CD4-positive, alpha-beta T cell treated with Interleukin-21 for 1 hour (primary cell): ENCODE measurements at regions not wholly inside any gene's neighbourhood (a gene's known extent, or its start where the extent isn't known, plus 50 kb on each side); places are given as distances from the start of the nearest gene placed in this dataset.

Experiments
- DNase-seq: peaks from one replicate; pipeline ENCODE4 v3.0.0-alpha.2; 2020

DNA sequence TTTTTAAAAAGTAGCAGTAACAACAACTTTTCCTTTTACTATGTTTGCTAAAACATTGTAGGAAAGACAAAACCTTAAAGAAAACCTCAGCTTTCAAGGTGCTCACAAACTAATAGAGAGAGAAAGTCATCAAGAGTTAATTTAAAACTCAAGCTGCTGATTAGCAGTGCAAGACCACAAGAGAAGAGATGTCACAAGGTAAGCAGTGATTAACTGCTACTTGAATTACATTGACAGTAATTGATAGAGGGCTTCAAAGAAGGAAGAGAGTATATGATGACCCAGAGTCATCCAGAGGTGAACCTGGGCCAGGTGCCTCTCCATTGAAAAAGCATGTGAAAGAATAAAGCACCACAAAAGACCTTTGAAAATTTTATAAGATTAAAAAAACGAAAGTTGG lies 939.6 kb upstream of the CNTNAP5 start:
- no peak for DNase-seq

DNA sequence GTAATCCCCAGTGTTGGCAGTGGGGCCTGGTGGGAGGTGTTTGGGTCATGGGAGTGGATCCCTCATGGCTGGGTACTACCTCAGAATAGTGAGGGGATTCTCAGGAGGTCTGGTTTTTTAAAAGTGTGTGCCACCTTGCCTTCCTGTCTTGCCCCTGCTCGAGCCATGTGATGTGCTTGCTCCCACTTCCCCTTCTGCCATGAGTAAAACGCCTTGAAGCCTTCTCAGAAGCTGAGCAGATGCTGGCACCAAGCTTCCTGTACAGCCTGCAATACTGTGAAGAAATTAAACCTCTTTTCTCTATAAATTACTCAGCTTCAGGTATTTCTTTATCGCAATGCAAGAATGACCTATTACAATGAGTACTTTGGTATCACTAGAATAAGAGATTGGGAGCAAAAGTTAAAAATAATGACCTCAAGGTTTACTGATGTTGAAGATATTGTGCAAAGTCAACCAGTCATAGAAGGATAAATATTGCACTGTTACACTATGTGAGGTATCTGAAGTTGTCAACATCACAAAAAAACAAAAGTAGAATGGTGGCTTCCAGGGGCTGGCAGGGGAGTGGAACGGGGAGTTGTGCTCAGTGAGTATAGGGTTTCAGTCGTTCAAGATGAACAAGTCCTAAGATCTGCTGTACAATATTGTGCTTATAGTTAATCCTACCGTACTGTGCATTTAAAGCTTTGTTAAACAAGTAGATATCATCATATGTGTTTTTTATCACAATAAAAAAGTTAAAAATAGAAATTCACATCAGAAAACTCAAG lies 938.3 kb upstream of the CNTNAP5 start:
- no peak for DNase-seq

DNA sequence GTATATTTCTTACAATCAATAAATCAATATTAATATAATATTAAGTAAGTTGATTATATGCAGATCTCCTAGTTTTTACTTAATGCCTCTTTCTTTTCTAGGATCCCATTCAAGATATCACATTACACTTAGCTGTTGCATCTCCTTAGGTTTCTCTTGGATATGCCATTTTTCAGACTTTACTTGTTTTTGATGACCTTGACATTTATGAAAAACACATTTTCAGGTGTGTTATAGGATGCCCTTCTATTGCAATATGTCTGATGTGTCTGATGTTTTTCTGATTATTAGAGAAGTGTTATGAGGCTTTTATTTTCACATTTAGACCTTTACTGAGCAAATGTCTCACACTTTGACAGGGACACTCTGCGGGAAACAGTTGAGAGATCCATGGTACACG lies 933.6 kb upstream of the CNTNAP5 start:
- DNase-seq: no peak

DNA sequence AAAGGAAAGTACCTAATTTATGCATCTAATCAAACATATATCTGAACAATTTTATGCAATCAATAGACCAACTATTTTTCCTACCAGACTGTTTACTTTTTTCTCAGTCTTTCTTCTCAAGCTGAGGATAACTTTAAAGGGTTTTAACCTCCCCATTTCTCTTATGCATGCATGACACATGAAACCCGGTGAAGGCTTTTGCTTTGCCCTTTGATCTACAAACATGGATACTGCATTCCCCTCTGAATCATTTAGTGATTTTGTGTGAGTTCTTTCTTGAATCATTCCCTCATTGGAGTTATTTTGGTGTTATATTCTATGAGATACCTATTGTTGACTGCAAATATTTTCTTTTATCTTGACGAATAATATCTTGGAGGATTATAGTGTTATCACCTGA lies 931.9 kb upstream of the CNTNAP5 start:
- DNase-seq: no peak

DNA sequence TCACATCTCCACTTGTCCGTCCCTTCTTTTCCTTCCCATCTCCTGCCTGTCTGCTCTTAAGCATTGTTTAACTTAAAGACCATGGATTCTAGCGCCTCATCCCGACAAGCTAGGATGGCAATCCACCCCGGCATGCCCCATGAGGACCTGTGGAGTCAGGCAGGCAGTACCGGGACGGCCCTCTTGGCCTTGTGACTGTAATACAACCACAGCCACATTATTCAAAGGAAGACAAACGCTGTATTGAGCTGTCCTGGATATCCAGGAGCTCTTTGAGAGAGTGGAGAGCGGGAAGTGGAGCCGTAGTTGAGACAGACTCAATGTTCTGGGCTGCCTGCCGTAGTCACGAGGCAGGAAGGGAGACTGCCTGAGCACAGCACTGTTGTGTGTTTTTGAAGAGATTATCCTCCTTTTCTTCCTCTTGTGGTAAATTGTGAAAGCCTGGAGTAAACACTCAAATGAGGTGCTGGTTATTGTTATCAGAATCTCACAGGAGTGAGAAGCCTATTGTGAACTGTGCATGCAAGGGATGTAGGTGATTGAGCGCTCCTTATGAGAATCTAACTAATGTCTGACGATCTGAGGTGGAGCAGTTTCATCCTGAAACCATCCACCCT lies 929.8 kb upstream of the CNTNAP5 start:
- DNase-seq: no peak

DNA sequence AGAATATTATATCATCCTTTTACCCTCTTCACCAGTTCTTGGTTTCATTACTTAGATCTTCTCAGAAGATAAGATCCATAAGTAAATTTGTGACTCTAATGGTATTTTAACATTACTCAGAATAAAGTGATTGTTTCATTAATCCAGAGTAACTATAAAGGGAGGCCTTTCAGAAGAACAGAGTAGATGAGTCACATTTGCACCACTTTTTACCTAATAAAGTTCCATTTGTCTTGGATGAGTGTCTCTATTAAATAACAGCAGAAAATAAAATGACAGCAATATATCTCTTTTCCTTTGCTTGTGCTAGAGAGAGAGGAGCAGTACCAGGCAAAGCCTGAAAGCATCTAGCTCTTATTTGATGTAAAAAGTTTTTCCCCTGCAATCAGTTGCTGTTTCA lies 926.5 kb upstream of the CNTNAP5 start:
- no peak for DNase-seq

DNA sequence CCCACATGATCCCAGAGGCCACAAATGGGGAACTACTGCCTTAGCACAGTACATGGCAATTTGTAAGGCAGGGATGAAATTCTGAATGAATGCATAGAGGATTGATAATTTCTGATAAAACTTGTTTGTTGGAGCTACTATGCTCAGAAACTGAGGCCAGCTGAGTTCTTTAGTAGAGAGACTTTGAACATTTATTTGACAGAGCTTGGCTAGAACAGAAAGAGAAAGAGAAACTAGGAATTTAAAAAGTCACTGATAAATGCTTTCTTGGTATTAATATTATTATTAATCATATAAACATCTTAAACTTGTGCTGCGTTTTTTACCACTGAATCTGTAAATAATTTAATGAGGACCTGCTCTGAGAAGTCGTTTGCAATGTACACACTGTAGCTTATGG lies 923.7 kb upstream of the CNTNAP5 start:
- no peak for DNase-seq

DNA sequence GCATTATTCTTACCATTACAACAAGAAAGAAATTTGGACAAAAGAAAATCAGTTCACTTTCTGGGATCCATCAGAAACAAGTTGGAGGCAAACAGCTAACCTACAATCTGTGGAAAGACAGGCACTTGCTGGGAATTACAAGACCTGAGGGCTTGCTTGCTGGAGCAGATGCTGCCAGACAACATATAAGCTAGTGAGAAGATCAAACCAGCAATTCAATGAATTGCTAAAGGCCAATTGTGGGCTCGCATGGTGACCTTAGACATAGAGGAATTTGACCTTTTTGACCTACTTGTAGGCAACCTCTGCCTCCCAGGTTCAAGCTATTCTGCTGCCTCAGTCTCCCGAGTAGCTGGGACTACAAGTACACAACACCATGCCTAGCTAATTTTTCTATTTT lies 921.2 kb upstream of the CNTNAP5 start:
- DNase-seq: no peak

DNA sequence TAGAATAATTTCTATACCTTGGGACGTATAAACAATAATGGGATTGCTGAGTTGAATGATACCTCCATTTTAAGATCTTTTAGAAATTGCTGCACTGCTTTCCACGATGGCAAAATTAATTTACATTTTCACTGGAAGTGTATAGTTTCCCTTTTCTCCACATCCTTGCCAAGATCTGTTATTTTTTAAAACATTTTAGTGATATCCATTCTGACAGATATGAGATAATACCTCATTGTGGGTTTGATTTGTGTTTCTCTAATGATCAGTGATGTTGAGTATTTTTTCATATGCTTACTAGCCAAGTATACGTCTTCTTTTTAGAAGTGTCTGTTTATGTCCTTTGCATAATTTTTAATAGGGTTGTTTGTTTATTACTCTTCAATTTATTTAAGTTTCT lies 908.5 kb upstream of the CNTNAP5 start:
- DNase-seq: no peak

DNA sequence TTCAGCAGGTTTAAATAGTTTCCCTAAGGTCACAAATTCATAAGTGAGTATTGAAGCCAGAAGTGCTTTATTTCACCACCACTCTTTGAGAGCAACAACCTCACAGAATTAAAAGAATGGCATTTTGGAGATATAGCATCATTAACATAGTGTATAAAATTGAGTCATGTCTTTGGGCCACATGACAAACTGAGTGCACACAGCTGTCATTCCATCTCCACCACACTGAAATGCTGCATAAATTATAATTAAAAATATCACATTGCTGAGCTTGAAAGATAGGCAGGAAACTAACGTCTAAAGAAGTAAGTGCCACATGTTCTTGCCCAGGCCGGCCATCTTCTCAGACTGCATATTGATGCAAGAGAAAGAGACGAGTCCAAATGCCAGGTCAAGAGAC lies 897.9 kb upstream of the CNTNAP5 start:
- no peak for DNase-seq

DNA sequence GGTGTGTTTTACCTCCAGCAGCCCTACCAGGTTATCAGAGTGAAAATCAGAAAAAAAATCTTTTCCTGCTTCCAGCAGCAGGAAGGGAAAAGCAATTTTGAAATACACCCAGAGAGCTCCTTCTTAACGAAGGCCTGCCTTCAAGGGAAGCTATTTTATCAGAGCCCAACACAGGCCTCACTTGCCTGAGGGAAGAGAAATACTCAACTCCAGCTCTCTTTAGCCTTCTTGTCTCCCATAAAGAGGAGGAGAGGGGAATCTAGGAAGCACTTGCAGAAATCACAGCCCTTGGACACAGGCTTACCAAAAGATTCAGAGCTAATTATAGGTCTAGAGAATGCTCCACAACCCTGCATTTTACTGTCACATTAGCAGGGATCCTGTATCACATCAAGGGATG lies 896.1 kb upstream of the CNTNAP5 start:
- no peak for DNase-seq

DNA sequence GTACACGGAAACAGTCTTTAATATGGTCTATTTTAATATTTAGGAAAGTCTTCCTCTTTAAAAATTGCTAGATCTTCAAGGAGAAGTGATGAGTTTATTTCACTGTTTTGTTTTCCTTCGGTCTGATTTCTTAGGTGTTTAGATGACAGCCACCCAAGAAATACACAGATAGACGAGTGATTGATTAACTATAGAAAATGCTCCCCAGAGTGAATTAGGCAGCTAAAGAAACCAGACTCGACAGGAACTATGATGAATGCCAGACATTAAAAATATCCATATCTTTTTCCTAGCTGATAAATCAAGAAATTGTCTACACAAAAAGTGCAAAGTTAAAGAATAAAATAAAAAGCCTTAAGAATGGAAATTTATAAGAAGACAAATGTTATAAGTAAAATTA lies 888.7 kb upstream of the CNTNAP5 start:
- no peak for DNase-seq

DNA sequence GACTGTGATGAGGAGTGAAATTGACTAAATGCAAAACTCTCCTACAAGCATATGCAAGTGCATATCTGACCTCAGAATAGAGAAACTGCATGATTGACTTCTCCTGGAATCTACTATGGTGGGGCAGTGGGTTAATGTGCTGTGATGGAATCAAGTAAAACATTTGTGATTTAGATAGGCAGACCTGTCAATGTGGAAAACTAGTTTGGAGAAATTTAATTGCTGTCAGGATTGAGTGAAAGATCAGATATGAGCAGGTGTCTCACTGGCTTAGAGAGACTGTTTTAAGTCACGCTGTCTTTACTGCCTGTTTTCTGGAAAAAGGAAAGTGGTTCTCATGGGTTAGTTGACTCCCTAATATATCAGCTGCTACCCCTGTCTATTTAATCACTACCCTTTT lies 881.0 kb upstream of the CNTNAP5 start:
- no peak for DNase-seq

DNA sequence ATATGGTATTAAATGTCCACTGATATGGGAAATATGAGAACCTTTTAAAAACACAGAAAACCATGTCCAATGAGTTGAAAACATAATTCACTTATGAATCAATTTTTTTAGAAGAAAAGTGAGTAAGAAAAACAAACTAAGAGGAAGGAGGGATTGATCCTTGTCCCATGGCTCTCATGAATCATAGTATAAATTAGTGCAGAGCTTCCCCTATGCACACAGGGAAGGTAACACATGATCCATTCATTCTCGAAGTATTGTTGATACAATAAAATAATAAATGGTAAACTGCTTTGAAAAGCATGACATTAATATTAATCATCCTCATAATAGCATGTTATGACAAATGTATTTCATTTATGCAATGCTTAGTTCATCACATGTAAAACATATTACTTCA lies 872.0 kb upstream of the CNTNAP5 start:
- no peak for DNase-seq

DNA sequence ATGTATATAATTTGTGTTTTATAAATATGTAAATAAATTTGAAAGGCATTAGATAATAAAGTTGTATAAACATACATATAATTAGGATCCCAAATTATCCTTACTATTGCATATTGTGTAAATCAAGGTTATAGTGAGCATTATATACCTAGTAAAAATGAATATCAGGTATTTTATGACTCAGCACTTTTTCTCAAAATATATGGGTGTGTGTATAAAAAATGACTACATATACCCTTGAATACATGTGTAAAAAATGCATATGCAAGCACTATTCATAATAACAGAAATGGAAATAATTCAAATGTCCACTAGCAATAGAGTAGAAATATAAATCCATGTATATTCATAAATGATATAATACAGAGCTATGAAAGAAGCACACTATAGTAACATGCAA lies 870.9 kb upstream of the CNTNAP5 start:
- DNase-seq: no peak

DNA sequence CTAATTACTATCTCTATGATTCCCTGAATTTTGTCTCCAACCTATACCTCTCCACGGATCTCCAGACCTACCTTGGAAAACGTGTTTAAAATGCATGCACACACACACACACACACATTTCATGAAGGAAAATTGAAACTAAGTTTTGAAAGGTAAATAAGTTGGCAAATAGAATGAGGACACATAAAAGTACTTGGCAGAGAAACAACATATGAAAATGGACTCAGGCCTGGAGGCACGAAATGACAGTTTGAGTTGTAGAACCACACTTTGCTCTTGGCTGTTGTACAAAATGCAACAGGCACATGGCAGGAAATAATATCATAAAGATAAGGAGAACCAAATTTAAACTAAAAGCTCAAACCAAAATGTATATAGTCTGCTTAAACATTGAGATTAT lies 868.1 kb upstream of the CNTNAP5 start:
- DNase-seq: no peak

DNA sequence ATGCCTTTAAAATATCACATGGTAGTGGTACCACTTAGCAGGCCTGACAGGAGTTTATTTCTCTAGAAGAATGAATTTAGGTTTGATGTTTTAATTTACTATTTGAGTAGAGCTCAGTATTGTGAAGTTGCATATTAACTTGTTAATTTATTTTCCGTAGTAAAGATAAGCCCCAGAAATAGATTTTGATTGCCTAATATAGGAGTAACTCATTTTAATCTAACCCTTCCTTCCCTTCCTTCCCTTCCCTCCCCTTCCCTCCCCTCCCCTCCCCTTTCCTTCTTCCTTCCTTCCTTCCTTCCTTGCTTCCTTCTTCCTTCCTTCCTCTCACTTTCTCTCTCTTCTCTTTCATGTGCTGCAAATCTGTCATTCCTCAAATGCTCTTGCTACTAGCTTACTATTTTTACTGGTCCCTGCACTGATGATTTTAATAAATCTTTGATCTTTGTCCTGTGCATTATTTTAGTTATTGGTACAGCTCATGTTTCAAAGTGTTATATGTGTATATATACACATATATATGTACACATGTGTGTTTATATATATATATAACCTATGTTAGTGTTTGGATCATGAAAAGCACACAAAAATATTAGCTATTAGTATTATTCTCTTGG lies 862.6 kb upstream of the CNTNAP5 start:
- no peak for DNase-seq

DNA sequence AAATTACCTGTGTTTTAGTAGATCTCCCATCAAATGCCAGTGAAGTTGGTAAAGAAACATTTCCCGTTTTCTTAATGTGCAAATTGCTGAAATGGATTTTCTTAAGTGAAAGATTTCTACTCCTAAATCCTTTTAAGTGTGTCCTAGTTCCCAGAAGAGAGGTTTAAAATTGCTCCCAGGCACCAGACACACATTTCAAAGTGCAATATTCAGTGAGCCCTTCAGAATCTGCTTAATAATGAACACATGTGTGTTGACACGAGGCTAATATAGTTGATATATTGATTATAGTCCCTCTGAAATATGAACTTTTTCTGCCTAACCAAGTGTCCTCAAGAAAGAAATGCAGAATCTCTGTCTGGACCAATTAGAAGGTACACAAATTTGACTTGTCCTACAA lies 861.7 kb upstream of the CNTNAP5 start:
- DNase-seq: no peak

DNA sequence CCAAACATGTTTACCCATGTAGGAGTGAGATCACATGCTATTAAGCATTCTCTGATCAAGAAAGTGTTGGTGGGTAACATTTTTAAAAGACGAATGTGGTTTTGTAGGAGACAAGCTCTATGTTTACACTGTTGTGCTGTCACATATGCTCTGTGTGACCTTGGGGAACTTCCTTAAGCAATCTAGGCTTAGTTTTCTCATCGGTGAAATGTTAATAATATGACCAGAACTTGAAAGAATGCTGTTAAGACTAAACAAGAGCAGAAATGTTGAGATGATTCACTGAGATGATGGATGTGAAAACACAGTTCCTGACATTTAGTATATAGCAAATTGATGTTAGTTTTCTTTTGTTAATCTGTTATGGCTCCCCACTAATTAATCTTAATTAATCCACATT lies 860.9 kb upstream of the CNTNAP5 start:
- no peak for DNase-seq

DNA sequence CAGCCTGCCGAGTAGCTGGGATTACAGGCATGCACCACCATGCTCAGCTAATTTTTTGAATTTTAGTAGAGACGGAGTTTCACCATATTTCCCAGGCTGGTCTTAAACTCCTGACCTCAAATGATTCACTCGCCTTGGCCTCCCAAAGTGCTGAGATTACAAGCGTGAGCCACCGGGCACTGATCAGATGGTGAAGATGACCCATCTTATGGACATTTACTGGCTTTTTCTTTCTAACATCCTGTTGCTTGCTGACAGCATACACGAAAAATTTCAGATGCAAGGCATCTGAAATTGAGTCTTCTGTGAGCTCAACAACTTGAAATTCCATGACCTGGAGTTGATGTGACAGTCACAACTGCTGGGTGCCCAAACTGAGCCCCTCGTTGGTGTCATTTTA lies 859.5 kb upstream of the CNTNAP5 start:
- no peak for DNase-seq

DNA sequence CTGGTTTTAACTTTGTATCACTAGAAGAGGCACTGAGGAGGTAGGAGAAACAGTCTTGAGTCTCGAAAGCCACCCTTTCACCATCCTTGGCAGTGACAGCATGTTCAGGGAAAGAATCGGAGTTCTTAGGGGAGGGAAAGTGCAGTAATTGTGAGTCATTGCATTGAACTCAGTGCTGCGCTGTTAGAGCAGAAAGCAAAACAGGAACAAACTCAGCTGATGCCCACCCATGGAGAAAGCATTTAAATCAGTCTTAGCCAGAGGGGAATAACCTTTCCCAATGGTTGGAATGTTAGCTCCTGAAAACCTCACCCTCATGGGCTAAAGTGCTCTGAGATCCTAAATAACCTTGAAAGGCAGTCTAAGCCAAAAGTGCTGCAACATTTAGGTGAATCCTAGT lies 845.6 kb upstream of the CNTNAP5 start:
- DNase-seq: no peak

DNA sequence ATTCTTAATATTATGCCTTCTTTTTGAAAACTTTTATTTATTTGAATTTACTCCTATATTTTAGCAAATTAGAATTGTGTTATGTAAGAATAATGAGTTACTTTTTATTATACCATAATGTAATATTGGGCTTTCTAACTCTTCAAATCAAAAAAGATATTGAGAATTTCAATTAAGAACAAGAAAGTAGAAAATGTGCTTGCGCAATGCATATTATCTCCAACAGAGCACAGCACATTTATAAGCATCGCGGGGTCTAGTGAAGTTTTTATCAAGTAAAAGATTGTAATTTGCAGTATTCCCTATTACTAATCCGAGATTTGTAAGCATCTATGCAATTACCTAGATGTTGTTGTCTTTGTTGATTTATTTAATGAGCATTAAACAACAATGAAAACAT lies 829.1 kb upstream of the CNTNAP5 start:
- DNase-seq: no peak

DNA sequence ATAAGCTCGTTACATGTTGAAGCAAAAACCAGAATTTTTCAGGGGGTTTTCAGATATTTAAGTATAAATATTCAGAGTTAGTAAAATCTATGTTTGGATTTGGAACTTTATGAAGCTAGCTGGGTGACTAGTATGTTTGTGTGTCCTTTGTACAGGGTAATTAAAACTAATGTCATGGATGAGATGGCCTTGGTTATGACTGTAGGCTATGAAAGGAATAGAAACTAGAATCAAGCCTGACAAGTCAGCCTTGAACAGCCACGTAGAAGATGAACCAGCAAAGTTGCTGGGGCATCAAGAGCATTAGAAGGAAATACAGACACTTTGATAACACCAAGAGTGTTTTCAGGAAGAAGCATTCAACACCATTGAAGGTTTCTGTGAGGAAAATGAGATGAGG lies 825.1 kb upstream of the CNTNAP5 start:
- DNase-seq: no peak

DNA sequence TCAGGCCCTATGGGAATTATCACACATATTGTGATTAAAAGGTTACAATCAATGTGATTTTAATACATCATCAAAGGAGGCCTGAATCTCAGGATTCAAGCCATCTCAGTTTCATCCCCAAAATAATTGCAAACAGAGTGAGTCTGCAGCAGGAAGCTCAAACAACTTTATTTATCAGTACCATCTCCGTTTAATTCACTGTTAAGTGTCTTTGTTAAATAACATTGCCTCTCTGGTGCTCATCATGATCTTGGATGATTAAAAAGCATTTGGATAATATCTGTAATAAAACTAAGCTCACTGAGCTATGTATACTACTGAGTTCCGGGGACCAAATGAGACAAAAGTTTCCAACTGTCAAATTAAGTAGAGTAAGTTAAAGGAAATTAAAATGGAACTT lies 817.8 kb upstream of the CNTNAP5 start:
- no peak for DNase-seq

DNA sequence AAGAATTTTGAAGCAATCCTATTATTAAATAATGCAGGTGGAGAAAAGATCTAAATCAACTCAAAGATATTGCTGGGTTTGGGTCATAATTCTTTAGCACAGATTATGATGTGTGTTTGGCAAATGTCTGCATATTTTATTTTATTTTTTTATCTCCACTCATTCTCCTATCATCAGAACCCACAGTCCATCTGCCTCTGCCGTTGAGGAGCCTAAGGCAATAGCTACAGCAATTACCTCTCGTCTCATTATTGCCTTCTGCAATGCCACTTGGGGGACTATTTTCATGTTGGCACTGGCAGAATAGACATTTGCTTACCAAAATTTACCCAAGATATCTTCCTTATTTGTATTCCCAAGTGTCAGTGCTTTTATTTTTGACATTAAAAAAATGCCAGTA lies 815.9 kb upstream of the CNTNAP5 start:
- DNase-seq: no peak
